ENCODE measurements at regions not wholly inside any gene's neighbourhood (a gene's known extent, or its start where the extent isn't known, plus 50 kb on each side); places are given as distances from the start of the nearest gene placed in this dataset.

DNA sequence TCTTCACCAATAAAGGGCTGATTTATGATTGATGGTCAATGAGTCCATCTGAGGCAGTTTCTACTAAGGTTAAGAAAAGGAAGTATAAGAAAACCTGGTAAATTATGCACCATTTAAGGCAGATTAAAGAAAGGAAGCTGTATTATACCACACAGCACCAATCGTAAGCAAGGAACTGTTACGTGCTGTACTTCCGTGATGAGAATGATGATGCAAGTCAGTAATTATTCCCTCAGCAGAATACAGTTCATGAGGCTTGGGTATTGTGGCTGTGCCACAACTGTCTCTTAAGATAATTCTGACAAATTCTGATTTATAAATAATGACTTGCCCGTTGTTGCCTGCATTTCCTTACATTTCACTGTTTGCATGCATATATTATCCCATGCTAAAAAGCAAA lies 699.0 kb downstream of the HDGFL1 start:
- TF ChIP-seq TCF7L2 (IDR thresholded peaks at IDR 0.05; ENCODE audit: borderline replicate concordance, extremely low read depth, insufficient read depth, insufficient read length) (no peak), EZH2 (IDR thresholded peaks at IDR 0.05) (no peak), EGR1 (IDR thresholded peaks at IDR 0.05; ENCODE audit: low read depth) (no peak), YY1 (IDR thresholded peaks at IDR 0.05; ENCODE audit: extremely low read depth, insufficient replicate concordance, low read depth, low read length) (no peak), EZH2phosphoT487 (IDR thresholded peaks at IDR 0.05; ENCODE audit: borderline replicate concordance) (no peak), POLR2A (IDR thresholded peaks at IDR 0.05; ENCODE audit: borderline replicate concordance, extremely low read depth, insufficient read depth, insufficient read length) (no peak), POLR2AphosphoS5 (IDR thresholded peaks at IDR 0.05; ENCODE audit: low read depth, low read length) (no peak)
- TF ChIP-seq, protein P1, sequence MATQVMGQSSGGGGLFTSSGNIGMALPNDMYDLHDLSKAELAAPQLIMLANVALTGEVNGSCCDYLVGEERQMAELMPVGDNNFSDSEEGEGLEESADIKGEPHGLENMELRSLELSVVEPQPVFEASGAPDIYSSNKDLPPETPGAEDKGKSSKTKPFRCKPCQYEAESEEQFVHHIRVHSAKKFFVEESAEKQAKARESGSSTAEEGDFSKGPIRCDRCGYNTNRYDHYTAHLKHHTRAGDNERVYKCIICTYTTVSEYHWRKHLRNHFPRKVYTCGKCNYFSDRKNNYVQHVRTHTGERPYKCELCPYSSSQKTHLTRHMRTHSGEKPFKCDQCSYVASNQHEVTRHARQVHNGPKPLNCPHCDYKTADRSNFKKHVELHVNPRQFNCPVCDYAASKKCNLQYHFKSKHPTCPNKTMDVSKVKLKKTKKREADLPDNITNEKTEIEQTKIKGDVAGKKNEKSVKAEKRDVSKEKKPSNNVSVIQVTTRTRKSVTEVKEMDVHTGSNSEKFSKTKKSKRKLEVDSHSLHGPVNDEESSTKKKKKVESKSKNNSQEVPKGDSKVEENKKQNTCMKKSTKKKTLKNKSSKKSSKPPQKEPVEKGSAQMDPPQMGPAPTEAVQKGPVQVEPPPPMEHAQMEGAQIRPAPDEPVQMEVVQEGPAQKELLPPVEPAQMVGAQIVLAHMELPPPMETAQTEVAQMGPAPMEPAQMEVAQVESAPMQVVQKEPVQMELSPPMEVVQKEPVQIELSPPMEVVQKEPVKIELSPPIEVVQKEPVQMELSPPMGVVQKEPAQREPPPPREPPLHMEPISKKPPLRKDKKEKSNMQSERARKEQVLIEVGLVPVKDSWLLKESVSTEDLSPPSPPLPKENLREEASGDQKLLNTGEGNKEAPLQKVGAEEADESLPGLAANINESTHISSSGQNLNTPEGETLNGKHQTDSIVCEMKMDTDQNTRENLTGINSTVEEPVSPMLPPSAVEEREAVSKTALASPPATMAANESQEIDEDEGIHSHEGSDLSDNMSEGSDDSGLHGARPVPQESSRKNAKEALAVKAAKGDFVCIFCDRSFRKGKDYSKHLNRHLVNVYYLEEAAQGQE (IDR thresholded peaks at IDR 0.05; ENCODE audit: low read depth): no peak
- TF ChIP-seq, protein P2, sequence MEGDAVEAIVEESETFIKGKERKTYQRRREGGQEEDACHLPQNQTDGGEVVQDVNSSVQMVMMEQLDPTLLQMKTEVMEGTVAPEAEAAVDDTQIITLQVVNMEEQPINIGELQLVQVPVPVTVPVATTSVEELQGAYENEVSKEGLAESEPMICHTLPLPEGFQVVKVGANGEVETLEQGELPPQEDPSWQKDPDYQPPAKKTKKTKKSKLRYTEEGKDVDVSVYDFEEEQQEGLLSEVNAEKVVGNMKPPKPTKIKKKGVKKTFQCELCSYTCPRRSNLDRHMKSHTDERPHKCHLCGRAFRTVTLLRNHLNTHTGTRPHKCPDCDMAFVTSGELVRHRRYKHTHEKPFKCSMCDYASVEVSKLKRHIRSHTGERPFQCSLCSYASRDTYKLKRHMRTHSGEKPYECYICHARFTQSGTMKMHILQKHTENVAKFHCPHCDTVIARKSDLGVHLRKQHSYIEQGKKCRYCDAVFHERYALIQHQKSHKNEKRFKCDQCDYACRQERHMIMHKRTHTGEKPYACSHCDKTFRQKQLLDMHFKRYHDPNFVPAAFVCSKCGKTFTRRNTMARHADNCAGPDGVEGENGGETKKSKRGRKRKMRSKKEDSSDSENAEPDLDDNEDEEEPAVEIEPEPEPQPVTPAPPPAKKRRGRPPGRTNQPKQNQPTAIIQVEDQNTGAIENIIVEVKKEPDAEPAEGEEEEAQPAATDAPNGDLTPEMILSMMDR (IDR thresholded peaks at IDR 0.05 in 2 of 3, conservative IDR thresholded peaks at IDR 0.05 in 1 of 3; ENCODE audit: borderline replicate concordance in 1 of 3, insufficient read depth in 1 of 3, low read depth in 2 of 3, low read length in 2 of 3): no peak
